Adrenal gland (tissue), 9 donors: ENCODE measurements at regions not wholly inside any gene's neighbourhood (a gene's known extent, or its start where the extent isn't known, plus 50 kb on each side); places are given as distances from the start of the nearest gene placed in this dataset.

Source experiments
- DNase-seq, 7 donors: peaks; one replicate each; pipeline ENCODE4 v3.0.0-alpha.2; 2019 to 2020
- H3K27ac ChIP-seq, 5 donors: fragments of 200-600 bp; sonication (generic) in 4 of 5; 1 replicate in 3 of 5; 2 replicates in 2 of 5; pipeline versions ENCODE4 v1.5.1 to v1.8.0; 2016 to 2020; ENCODE audit warnings: mild to moderate bottlenecking in 1 of 5
- H3K27me3 ChIP-seq: fragments of 200-600 bp; 2 replicates; pipeline ENCODE4 v1.8.0; 2021
- H3K36me3 ChIP-seq, 2 donors: fragments of 200-600 bp; replicated peaks in 1 of 2; 1 replicate in 1 of 2; 2 replicates in 1 of 2; pipeline versions ENCODE4 v1.5.1 to v1.8.0; 2018 to 2022
- H3K4me1 ChIP-seq, 2 donors: fragments of 200-600 bp; replicated peaks in 1 of 2; 1 replicate in 1 of 2; 2 replicates in 1 of 2; pipeline versions ENCODE4 v1.5.1 to v1.8.0; 2018 to 2021
- H3K4me3 ChIP-seq, 4 donors: fragments of 200-600 bp; sonication (generic) in 3 of 4; one replicate each; pipeline ENCODE4 v1.5.1; 2016 to 2018
- H3K9me3 ChIP-seq, 3 donors: fragments of 200-600 bp; sonication (generic) in 1 of 3; replicated peaks in 1 of 3; 1 replicate in 2 of 3; 2 replicates in 1 of 3; pipeline versions ENCODE4 v1.5.1 to v1.8.0; 2016 to 2021
- POLR2A ChIP-seq, 2 donors: fragments of 450-650 bp; IDR thresholded peaks; one replicate each; pipeline ENCODE4 v1.6.1; 2017; ENCODE audit warnings: antibody characterized with exemption in 2 of 2, mild to moderate bottlenecking in 2 of 2, moderate library complexity in 1 of 2
- WGBS, 4 donors: extraction: QIAGEN DNeasy Blood & Tissue Kit in 2 of 4; methylation state at CpG; one replicate each; pipeline versions ENCODE4 v1.1.5 to v1.1.7; 2013 to 2017; 5-methylcytosine and 5-hydroxymethylcytosine counted together
- intact Hi-C, 2 donors: fragments of 100-400 bp; cut with DNase I; formaldehyde crosslinking; loops; one replicate each; pipeline versions ENCODE4 v1.14.1 to v1.15.0; 2022 to 2023
- TF ChIP-seq, protein P1 (sequence below), 6 experiments: fragments of 450-650 bp in 4 of 6; fragments of 200-600 bp in 2 of 6; sonication (generic) in 1 of 6; IDR thresholded peaks; 1 replicate in 5 of 6; 2 replicates in 1 of 6; pipeline versions ENCODE4 v1.5.1 to v1.8.0; 2016 to 2021; ENCODE audit warnings: antibody characterized with exemption in 6 of 6, mild to moderate bottlenecking in 2 of 6, moderate library complexity in 1 of 6
- donor health status: healthy with polysubstance abuse.
- donor health status: Bipolar disorder and iron deficiency.
- donor health status: DM: yes; HTN: yes; CAD: no.
- donor health status: DM: no; HTN: no; CAD: no.
- donor health status: DM: no; HTN: no; CAD: no.

DNA sequence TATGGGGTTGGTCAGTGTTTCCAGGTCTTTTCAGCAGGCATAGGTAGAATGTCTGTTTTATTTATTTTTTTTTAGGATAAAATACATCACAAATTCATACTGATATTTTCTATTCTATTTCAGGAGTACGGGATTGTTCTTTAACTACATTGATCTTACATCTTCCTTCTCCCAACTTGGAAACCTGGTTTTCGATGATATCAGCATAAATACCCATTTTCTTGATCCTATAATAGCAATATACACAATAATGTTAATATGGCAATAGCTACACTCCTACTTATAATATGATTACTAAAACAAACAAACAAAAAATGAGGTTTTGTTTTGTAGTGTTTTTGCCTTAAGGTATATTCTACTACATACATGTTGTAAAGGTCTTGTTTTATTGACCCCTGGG lies 962.4 kb upstream of the GOT2 start:
- Histone ChIP-seq H3K36me3 (no peaks in the 10 kb centered on the region), H3K9me3 (no peaks in the 10 kb centered on the region), H3K4me1 (no peaks in the 10 kb centered on the region), H3K27ac (no peak overlapping the region), H3K27me3 (no peaks in the 10 kb centered on the region), H3K4me3 (no peak overlapping the region)
- no peak for DNase-seq
- TF ChIP-seq, protein P1, sequence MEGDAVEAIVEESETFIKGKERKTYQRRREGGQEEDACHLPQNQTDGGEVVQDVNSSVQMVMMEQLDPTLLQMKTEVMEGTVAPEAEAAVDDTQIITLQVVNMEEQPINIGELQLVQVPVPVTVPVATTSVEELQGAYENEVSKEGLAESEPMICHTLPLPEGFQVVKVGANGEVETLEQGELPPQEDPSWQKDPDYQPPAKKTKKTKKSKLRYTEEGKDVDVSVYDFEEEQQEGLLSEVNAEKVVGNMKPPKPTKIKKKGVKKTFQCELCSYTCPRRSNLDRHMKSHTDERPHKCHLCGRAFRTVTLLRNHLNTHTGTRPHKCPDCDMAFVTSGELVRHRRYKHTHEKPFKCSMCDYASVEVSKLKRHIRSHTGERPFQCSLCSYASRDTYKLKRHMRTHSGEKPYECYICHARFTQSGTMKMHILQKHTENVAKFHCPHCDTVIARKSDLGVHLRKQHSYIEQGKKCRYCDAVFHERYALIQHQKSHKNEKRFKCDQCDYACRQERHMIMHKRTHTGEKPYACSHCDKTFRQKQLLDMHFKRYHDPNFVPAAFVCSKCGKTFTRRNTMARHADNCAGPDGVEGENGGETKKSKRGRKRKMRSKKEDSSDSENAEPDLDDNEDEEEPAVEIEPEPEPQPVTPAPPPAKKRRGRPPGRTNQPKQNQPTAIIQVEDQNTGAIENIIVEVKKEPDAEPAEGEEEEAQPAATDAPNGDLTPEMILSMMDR (IDR thresholded peaks at IDR 0.05) = no peak
- intact Hi-C loops = no loop called here
- WGBS, 4 donors = 73 to 96% (median 76%) methylated on average over 2 of the region's 2 CpGs

DNA sequence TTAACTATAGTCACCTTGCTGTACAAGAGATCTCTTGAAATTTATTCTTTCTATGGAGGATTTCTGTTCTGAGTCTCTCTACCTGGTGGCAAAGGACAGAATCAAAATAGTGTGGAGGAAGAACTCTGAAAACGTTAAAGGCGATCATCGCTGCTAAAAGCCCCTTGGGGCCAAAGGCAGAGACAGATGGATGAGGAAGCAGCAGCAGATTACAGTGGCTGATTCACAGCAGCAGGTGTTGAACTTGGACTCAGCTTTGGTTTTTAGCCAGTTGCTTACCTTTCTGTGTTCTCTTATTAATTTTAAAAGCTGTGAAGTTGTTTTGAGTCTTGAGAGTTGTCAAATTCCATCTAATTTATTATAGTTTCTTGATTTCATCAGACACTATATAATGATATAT lies 956.1 kb upstream of the GOT2 start:
- Histone ChIP-seq H3K4me3 (no peak overlapping the region), H3K36me3 (no peaks in the 10 kb centered on the region), H3K27me3 (no peaks in the 10 kb centered on the region), H3K27ac (no peak overlapping the region), H3K9me3 (no peaks in the 10 kb centered on the region), H3K4me1 (no peaks in the 10 kb centered on the region)
- intact Hi-C loops = no loop called here
- no peak for DNase-seq
- TF ChIP-seq POLR2A (IDR thresholded peaks at IDR 0.05) = no peak
- TF ChIP-seq, protein P1 (IDR thresholded peaks at IDR 0.05) = no peak
- WGBS, 4 donors = 68 to 88% (median 81%) methylated on average over 3 of the region's 3 CpGs

DNA sequence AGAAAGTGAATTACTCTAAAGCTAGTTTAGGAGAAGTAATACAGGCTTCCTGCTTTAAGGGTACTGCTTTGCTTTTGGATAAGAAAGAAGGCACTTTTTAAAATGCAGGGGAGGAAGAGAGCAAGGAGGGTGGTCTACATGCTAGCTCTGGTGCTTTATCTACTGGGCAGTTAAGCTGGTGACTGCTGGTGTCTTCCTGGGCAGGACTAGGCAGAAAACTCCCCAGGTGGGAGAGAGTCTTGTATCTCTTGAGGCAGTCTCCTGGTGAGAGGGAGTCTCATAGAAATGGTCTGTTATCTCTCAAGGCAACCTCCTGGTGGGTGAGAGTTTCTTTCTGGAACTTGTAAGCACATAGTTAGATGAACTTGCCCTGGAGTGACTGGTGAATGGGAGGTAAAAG lies 953.9 kb upstream of the GOT2 start:
- no peaks in the 10 kb centered on the region for H3K36me3 ChIP-seq
- no peaks in the 10 kb centered on the region for H3K9me3 ChIP-seq
- intact Hi-C loops = no loop called here
- no peak for TF ChIP-seq POLR2A (IDR thresholded peaks at IDR 0.05)
- TF ChIP-seq, protein P1 (IDR thresholded peaks at IDR 0.05) = no peak
- H3K4me3 ChIP-seq = no peak overlapping the region
- no peak for DNase-seq
- no peak overlapping the region for H3K27ac ChIP-seq
- H3K27me3 ChIP-seq = no peaks in the 10 kb centered on the region
- no peaks in the 10 kb centered on the region for H3K4me1 ChIP-seq

DNA sequence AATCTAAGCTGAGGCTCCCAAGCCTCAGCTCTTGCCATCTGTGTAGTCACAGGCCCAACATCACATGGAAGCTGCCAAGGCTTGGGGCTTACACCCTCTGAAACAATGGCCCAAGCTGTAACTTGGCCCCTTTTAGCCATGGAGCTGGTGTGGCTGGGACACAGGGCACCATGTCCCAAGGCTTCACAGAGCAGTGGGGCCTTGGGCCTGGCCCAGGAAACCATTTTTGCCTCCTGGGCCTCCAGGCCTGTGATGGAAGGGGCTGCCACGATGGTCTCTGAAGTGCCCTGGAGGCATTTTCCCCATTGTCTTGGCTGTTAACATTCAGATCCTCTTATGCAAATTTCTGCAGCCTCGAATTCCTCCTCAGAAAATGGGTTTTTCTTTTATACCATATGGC lies 952.3 kb upstream of the GOT2 start:
- no peaks in the 10 kb centered on the region for H3K36me3 ChIP-seq
- H3K9me3 ChIP-seq = no peaks in the 10 kb centered on the region
- no peaks in the 10 kb centered on the region for H3K27me3 ChIP-seq
- H3K27ac ChIP-seq = no peak overlapping the region
- TF ChIP-seq, protein P1 (IDR thresholded peaks at IDR 0.05) = no peak
- no peak for TF ChIP-seq POLR2A (IDR thresholded peaks at IDR 0.05)
- H3K4me1 ChIP-seq = no peaks in the 10 kb centered on the region
- intact Hi-C loops = no loop called here
- DNase-seq = no peak
- WGBS, 4 donors = 63 to 79% (median 66%) methylated on average over 2 of the region's 2 CpGs
- no peak overlapping the region for H3K4me3 ChIP-seq
